ENCODE measurements at regions not wholly inside any gene's neighbourhood (a gene's known extent, or its start where the extent isn't known, plus 50 kb on each side); places are given as distances from the start of the nearest gene placed in this dataset.

GRCh38 chr21:15562748-15563147, 167.0 kb upstream of the USP25 start (continued):
- TF ChIP-seq BRCA1 (IDR thresholded peaks at IDR 0.05; ENCODE audit: low read depth, low read length) = no peak

DNA sequence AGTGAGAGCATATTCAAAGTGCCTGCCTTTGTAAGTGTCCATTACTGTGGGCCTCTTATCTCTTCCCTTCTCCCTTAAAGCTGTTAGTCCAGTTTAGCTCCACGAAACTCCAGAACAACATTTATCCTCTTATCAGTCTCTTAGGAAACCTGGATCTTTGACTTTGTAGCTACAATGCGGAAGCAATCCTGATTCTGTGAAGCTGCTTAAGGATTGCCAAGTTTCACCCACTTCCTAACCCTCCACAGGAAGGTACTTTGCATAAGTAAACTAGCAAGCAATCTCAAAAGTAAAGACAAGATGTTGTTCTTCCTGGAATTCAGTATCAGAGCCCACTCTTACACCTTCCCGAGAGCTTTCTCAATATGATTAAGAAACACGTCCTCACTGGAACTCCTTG, 164.9 kb upstream of the USP25 start:
- POLR2A ChIA-PET = no interaction called here
- H2AFZ ChIP-seq (ENCODE audit: control insufficient read depth, low read depth, low read length) = no peak overlapping the region
- in situ Hi-C loops (cut with MboI) = no loop called here
- H3K27me3 ChIP-seq (replicated peaks in 1 of 2; ENCODE audit: control insufficient read depth in 2 of 2, insufficient read depth in 2 of 2, low read length in 1 of 2) = no peaks in the 10 kb centered on the region
- CTCF ChIA-PET = interaction anchor here (0.9 kb wide), 1 partner anchor 701 kb away, joined by 3 read pairs; no protein-coding TSS in a partner anchor
- RAD21 ChIA-PET (ENCODE audit: unreplicated experiment) = no interaction called here
- no peaks in the 10 kb centered on the region for H3K79me2 ChIP-seq (ENCODE audit: control insufficient read depth, insufficient read depth, low read length)
- SMC1A ChIA-PET (ENCODE audit: uncharacterized antibody, unreplicated experiment) = no interaction called here
- H3K4me1 ChIP-seq (ENCODE audit: control insufficient read depth, insufficient read depth, low read length) = no peaks in the 10 kb centered on the region
- FAIRE-seq (no peak), DNase-seq (ENCODE audit: low read depth, low spot score) (no peak), ATAC-seq (no peak)
- no peaks in the 10 kb centered on the region for H3K9me3 ChIP-seq (replicated peaks; ENCODE audit: control insufficient read depth, insufficient read depth, low read length)
- H3K4me3 ChIP-seq = no peak overlapping the region
- no peak overlapping the region for H3K4me2 ChIP-seq (ENCODE audit: control insufficient read depth, insufficient read depth)
- H3K36me3 ChIP-seq (ENCODE audit: control insufficient read depth in 2 of 2, insufficient read depth in 2 of 2, low read length in 1 of 2) = no peaks in the 10 kb centered on the region
- no peak overlapping the region for H3K27ac ChIP-seq (ENCODE audit: control insufficient read depth, insufficient read depth)
- 15% methylated on average over 4 of the region's 4 CpGs for WGBS (ENCODE audit: insufficient coverage, insufficient replicate concordance, low lambda C conversion rate, missing lambda C conversion rate)
- BruUV-seq (replicated peaks) = no TSS peak
- H4K20me1 ChIP-seq (ENCODE audit: control insufficient read depth, insufficient read depth) = no peaks in the 10 kb centered on the region
- H3K9ac ChIP-seq (ENCODE audit: control insufficient read depth, insufficient read depth, low read length) = no peak overlapping the region
- intact Hi-C loops (cut with micrococcal nuclease; ENCODE audit: unreplicated experiment) = no loop called here
- no peak for TF ChIP-seq EGR1 (IDR thresholded peaks at IDR 0.05; ENCODE audit: borderline replicate concordance in 1 of 2, low read depth in 2 of 2, low read length in 2 of 2)
- TF ChIP-seq TCF3 (IDR thresholded peaks at IDR 0.05; ENCODE audit: borderline replicate concordance, insufficient read depth, low read depth, low read length) = no peak
- TF ChIP-seq STAT1 (conservative IDR thresholded peaks at IDR 0.05) = no peak
- TF ChIP-seq, protein P1, sequence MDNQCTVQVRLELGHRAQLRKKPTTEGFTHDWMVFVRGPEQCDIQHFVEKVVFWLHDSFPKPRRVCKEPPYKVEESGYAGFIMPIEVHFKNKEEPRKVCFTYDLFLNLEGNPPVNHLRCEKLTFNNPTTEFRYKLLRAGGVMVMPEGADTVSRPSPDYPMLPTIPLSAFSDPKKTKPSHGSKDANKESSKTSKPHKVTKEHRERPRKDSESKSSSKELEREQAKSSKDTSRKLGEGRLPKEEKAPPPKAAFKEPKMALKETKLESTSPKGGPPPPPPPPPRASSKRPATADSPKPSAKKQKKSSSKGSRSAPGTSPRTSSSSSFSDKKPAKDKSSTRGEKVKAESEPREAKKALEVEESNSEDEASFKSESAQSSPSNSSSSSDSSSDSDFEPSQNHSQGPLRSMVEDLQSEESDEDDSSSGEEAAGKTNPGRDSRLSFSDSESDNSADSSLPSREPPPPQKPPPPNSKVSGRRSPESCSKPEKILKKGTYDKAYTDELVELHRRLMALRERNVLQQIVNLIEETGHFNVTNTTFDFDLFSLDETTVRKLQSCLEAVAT (IDR thresholded peaks at IDR 0.05) = no peak
- no peak for TF ChIP-seq E2F4 (IDR thresholded peaks at IDR 0.05; ENCODE audit: low read depth, low read length)
- TF ChIP-seq STAT3 (IDR thresholded peaks at IDR 0.05; ENCODE audit: low read depth, low read length) = no peak
- no peak for TF ChIP-seq CREB1 (IDR thresholded peaks at IDR 0.05; ENCODE audit: low read depth)
- TF ChIP-seq, protein P2, sequence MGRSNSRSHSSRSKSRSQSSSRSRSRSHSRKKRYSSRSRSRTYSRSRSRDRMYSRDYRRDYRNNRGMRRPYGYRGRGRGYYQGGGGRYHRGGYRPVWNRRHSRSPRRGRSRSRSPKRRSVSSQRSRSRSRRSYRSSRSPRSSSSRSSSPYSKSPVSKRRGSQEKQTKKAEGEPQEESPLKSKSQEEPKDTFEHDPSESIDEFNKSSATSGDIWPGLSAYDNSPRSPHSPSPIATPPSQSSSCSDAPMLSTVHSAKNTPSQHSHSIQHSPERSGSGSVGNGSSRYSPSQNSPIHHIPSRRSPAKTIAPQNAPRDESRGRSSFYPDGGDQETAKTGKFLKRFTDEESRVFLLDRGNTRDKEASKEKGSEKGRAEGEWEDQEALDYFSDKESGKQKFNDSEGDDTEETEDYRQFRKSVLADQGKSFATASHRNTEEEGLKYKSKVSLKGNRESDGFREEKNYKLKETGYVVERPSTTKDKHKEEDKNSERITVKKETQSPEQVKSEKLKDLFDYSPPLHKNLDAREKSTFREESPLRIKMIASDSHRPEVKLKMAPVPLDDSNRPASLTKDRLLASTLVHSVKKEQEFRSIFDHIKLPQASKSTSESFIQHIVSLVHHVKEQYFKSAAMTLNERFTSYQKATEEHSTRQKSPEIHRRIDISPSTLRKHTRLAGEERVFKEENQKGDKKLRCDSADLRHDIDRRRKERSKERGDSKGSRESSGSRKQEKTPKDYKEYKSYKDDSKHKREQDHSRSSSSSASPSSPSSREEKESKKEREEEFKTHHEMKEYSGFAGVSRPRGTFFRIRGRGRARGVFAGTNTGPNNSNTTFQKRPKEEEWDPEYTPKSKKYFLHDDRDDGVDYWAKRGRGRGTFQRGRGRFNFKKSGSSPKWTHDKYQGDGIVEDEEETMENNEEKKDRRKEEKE (IDR thresholded peaks at IDR 0.05) = no peak
- no peak for TF ChIP-seq ZBTB4 (CRISPR knock-in tag; IDR thresholded peaks at IDR 0.05)
- no peak for TF ChIP-seq FOXK2 (IDR thresholded peaks at IDR 0.05)
- TF ChIP-seq SIX5 (IDR thresholded peaks at IDR 0.05; ENCODE audit: low read depth, low read length, severe bottlenecking) = no peak
- no peak for TF ChIP-seq SUZ12 (IDR thresholded peaks at IDR 0.05; ENCODE audit: unreplicated experiment)
- no peak for TF ChIP-seq HDGF (IDR thresholded peaks at IDR 0.05)
